Mesenteric fat pad (tissue), 1 donor: ENCODE measurements at regions not wholly inside any gene's neighbourhood (a gene's known extent, or its start where the extent isn't known, plus 50 kb on each side); places are given as distances from the start of the nearest gene placed in this dataset.

ENCODE experiments used
- DNase-seq: peaks from one replicate; pipeline ENCODE4 v3.0.0-alpha.2; 2020; ENCODE audit warnings: low spot score
- donor health status: DM: yes; HTN: yes; CAD: no.

- DNase-seq, result no peak
These were observed 888.0 kb upstream of the CHAC2 start for GRCh38 chr2:52879561-52879960.

GRCh38 chr2:52877703-52878102 is 889.9 kb upstream of the CHAC2 start:
- DNase-seq, result no peak

GRCh38 chr2:52874466-52875106 is 893.0 kb upstream of the CHAC2 start:
- DNase-seq, result no peak

- no peak for DNase-seq
These were observed 904.8 kb upstream of the CHAC2 start for GRCh38 chr2:52862801-52863200.

- DNase-seq, result no peak
These were observed 906.0 kb upstream of the CHAC2 start for GRCh38 chr2:52861596-52861995.

GRCh38 chr2:52859065-52859464 is 908.5 kb upstream of the CHAC2 start:
- no peak for DNase-seq

- DNase-seq, result no peak
These were observed 909.9 kb upstream of the CHAC2 start for GRCh38 chr2:52857722-52858121.

GRCh38 chr2:52852006-52852405 is 915.6 kb upstream of the CHAC2 start:
- DNase-seq, result no peak

GRCh38 chr2:52844701-52845423 is 922.7 kb upstream of the CHAC2 start:
- DNase-seq, result no peak

- DNase-seq, result no peak
These were observed 931.7 kb upstream of the CHAC2 start for GRCh38 chr2:52835909-52836308.

GRCh38 chr2:52831216-52831615 is 936.4 kb upstream of the CHAC2 start:
- DNase-seq, result no peak

- no peak for DNase-seq
These were observed 939.5 kb upstream of the CHAC2 start for GRCh38 chr2:52828112-52828511.

GRCh38 chr2:52821631-52822030 is 946.0 kb upstream of the CHAC2 start:
- no peak for DNase-seq

GRCh38 chr2:52818958-52819357 is 948.6 kb upstream of the CHAC2 start:
- DNase-seq, result no peak

- no peak for DNase-seq
These were observed 957.1 kb upstream of the CHAC2 start for GRCh38 chr2:52810460-52810859.

- DNase-seq, result no peak
These were observed 961.6 kb upstream of the CHAC2 start for GRCh38 chr2:52805901-52806410.

- no peak for DNase-seq
These were observed 973.0 kb upstream of the CHAC2 start for GRCh38 chr2:52794581-52794980.

GRCh38 chr2:52779446-52779845 is 988.2 kb upstream of the CHAC2 start:
- DNase-seq, result no peak

GRCh38 chr2:52776571-52776970 is 991.0 kb upstream of the CHAC2 start:
- no peak for DNase-seq

- no peak for DNase-seq
These were observed 991.9 kb upstream of the CHAC2 start for GRCh38 chr2:52775674-52776073.

- DNase-seq, result no peak
These were observed 1001.9 kb upstream of the CHAC2 start for GRCh38 chr2:52765735-52766134.

- DNase-seq, result no peak
These were observed 1017.8 kb upstream of the CHAC2 start for GRCh38 chr2:52749764-52750163.

- DNase-seq, result no peak
These were observed 1022.5 kb upstream of the CHAC2 start for GRCh38 chr2:52745144-52745543.
